ENCODE measurements at regions not wholly inside any gene's neighbourhood (a gene's known extent, or its start where the extent isn't known, plus 50 kb on each side); places are given as distances from the start of the nearest gene placed in this dataset.

- Histone ChIP-seq H3K36me3 (ENCODE audit: insufficient read depth, low read length) (no peaks in the 10 kb centered on the region), H3K4me1 (ENCODE audit: insufficient read depth, low read length) (no peaks in the 10 kb centered on the region), H3K27me3 (ENCODE audit: control insufficient read depth in 1 of 2, insufficient read depth in 2 of 2, low read length in 2 of 2) (no peaks in the 10 kb centered on the region), H3K4me3 (ENCODE audit: low read length) (no peak overlapping the region), H3K27ac (ENCODE audit: low read depth in 1 of 2, low read length in 2 of 2) (no peak overlapping the region), H3K9me3 (ENCODE audit: control insufficient read depth in 1 of 2, insufficient read depth in 1 of 2, low read length in 2 of 2) (peaks cover 0 to 5% of the 10 kb centered on the region in 2 experiments)
- Mint-ChIP-seq H3K36me3 (ENCODE audit: low read depth) (no peaks in the 10 kb centered on the region), H3K27me3 (no peaks in the 10 kb centered on the region), H3K4me1 (ENCODE audit: low read depth) (no peaks in the 10 kb centered on the region), H3K27ac (no peak overlapping the region), H3K4me3 (no peak overlapping the region), H3K9me3 (peaks cover 12% of the 10 kb centered on the region)
- intact Hi-C loops (cut with DNase I, micrococcal nuclease) = no loop called here
- ATAC-seq (ENCODE audit: poor library complexity) (no peak), DNase-seq (no peak)
- CTCF ChIA-PET = interaction anchor here (1.7 kb wide), 1 partner anchor 8 kb away, joined by 4 read pairs; no protein-coding TSS in a partner anchor
- TF ChIP-seq CTCF (IDR thresholded peaks at IDR 0.05) = no peak
- POLR2A ChIA-PET = no interaction called here
Observed at GRCh38 chr11:28767574-28767973, 659.4 kb downstream of the METTL15 start.

- H3K36me3 Mint-ChIP-seq (ENCODE audit: low read depth) = no peaks in the 10 kb centered on the region
- DNase-seq (no peak), ATAC-seq (ENCODE audit: poor library complexity) (no peak)
- CTCF ChIA-PET = no interaction called here
- H3K9me3 ChIP-seq (ENCODE audit: control insufficient read depth in 1 of 2, insufficient read depth in 1 of 2, low read length in 2 of 2) = peaks cover 0 to 5% of the 10 kb centered on the region in 2 experiments
- no peaks in the 10 kb centered on the region for H3K4me1 ChIP-seq (ENCODE audit: insufficient read depth, low read length)
- no peak overlapping the region for H3K27ac ChIP-seq (ENCODE audit: low read depth in 1 of 2, low read length in 2 of 2)
- intact Hi-C loops (cut with DNase I, micrococcal nuclease) = no loop called here
- H3K27me3 ChIP-seq (ENCODE audit: control insufficient read depth in 1 of 2, insufficient read depth in 2 of 2, low read length in 2 of 2) = no peaks in the 10 kb centered on the region
- peaks cover 2% of the 10 kb centered on the region for H3K9me3 Mint-ChIP-seq
- no peaks in the 10 kb centered on the region for H3K27me3 Mint-ChIP-seq
- H3K4me3 Mint-ChIP-seq = no peak overlapping the region
- H3K4me1 Mint-ChIP-seq (ENCODE audit: low read depth) = no peaks in the 10 kb centered on the region
- H3K36me3 ChIP-seq (ENCODE audit: insufficient read depth, low read length) = no peaks in the 10 kb centered on the region
- H3K27ac Mint-ChIP-seq = no peak overlapping the region
- no peak overlapping the region for H3K4me3 ChIP-seq (ENCODE audit: low read length)
- POLR2A ChIA-PET = no interaction called here
- TF ChIP-seq CTCF (IDR thresholded peaks at IDR 0.05) = no peak
Observed at GRCh38 chr11:28763876-28764275, 655.7 kb downstream of the METTL15 start.

- no peak for ATAC-seq (ENCODE audit: poor library complexity)
- ChIA-PET CTCF (no interaction called here), POLR2A (no interaction called here)
- DNase-seq = no peak
- TF ChIP-seq CTCF (IDR thresholded peaks at IDR 0.05) = no peak
- Histone ChIP-seq H3K36me3 (ENCODE audit: insufficient read depth, low read length) (no peaks in the 10 kb centered on the region), H3K4me3 (ENCODE audit: low read length) (no peak overlapping the region), H3K9me3 (ENCODE audit: control insufficient read depth in 1 of 2, insufficient read depth in 1 of 2, low read length in 2 of 2) (peaks cover 0 to 9% of the 10 kb centered on the region in 2 experiments), H3K4me1 (ENCODE audit: insufficient read depth, low read length) (no peaks in the 10 kb centered on the region), H3K27ac (ENCODE audit: low read depth in 1 of 2, low read length in 2 of 2) (no peak overlapping the region), H3K27me3 (ENCODE audit: control insufficient read depth in 1 of 2, insufficient read depth in 2 of 2, low read length in 2 of 2) (no peaks in the 10 kb centered on the region)
- Mint-ChIP-seq H3K27ac (no peak overlapping the region), H3K36me3 (ENCODE audit: low read depth) (no peaks in the 10 kb centered on the region), H3K4me1 (ENCODE audit: low read depth) (no peaks in the 10 kb centered on the region), H3K4me3 (no peak overlapping the region), H3K9me3 (peaks cover 2% of the 10 kb centered on the region), H3K27me3 (no peaks in the 10 kb centered on the region)
- intact Hi-C loops (cut with DNase I, micrococcal nuclease) = no loop called here
Observed at GRCh38 chr11:28763151-28763550, 655.0 kb downstream of the METTL15 start.

Data from CD4-positive, alpha-beta T cell (primary cell).